Non-pigmented ciliary epithelial cell (primary cell): ENCODE measurements at regions not wholly inside any gene's neighbourhood (a gene's known extent, or its start where the extent isn't known, plus 50 kb on each side); places are given as distances from the start of the nearest gene placed in this dataset.
"Not testable (repeated sequence)": the region's sequence is repeated elsewhere in the genome, so short reads cannot be mapped to it uniquely, and the experiment has no call there.

Experiments
- DNase-seq: peaks from one replicate; pipeline ENCODE4 v3.0.0-alpha.2; 2010; ENCODE audit warnings: low read depth

DNA sequence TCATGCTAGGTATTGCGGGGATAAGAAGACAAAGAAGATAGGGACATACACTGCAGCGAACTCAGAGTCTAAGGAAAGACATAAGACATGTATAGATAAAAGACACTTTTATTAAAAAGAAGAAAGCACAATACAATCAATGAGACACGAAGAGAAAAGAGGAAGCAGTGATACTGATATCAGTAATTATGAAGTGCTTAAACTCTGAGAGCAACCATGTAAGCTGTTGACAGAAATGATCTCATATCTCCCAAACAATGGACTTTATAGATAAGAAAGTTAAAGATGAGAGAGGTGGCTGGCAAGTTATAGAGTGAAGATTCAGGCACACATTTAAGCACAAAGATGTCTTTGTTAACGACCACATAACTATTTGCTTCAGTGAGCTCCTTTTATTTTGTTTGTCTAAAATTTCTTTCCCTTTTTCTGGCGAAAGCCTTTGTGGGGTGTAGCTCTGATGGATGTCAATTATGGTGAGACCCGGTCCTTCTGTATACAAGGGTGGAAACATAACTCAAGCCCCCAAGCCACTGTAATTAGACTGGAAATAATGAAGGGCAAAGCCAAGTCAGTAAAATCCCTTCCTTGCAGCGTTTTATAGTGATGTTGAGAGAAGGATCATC lies 818.0 kb upstream of the SLC10A2 start:
- DNase-seq: no peak

DNA sequence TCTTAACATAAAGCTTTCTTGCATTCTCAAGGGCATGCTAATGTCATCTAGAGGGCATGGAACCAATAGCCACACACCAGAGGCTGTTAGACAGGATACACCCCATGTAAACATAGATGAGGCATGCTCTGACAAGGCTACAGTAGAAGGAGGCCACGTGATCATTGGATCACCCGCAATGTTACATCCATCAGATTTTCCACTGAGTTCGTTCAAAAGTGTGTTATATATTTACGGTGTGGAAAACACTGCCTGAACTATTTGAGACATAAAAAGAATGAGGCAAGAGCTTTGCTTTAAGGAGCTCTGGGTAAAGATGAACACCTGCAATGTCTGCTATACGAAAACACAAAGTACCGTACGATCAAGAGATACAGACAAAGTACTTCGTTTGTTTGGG lies 817.5 kb upstream of the SLC10A2 start:
- no peak for DNase-seq

DNA sequence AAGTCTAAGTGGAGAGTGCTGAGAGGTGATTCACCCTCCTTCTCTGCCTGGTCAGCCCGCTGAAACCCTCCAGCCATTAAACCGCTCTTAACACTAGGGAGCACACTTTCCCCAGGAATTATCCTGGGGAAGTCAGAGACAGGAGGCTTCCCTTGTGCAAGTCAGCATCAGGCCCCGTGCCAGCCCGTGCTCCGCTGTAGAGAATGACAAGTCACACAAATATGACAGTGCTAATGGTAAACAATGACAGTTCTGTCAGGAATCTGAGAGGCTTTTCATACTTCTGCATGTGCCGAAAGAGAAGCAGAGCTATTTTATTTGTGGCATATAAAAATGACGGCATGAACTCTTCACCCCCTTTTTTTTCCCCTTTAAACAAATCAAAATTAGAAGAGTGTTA lies 816.9 kb upstream of the SLC10A2 start:
- peak; percentile 98 for DNase-seq

DNA sequence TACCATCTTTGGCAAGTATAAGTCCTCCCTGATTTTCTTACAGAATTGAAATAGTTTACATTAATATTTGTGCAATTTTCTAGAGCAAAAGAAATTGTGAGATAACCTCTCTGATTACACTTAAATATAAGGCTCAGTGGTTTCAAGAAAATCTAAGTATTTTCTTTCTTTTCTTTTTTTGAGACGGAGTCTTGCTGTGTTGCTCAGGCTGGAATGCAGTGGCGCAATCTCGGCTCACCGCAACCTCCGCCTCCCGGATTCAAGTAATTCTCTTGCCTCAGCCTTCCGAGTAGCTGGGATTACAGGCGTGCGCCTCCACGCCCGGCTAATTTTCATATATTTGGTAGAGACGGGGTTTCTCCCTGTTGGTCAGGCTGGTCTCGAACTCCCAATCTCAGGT lies 813.9 kb upstream of the SLC10A2 start:
- DNase-seq: not testable (repeated sequence)

DNA sequence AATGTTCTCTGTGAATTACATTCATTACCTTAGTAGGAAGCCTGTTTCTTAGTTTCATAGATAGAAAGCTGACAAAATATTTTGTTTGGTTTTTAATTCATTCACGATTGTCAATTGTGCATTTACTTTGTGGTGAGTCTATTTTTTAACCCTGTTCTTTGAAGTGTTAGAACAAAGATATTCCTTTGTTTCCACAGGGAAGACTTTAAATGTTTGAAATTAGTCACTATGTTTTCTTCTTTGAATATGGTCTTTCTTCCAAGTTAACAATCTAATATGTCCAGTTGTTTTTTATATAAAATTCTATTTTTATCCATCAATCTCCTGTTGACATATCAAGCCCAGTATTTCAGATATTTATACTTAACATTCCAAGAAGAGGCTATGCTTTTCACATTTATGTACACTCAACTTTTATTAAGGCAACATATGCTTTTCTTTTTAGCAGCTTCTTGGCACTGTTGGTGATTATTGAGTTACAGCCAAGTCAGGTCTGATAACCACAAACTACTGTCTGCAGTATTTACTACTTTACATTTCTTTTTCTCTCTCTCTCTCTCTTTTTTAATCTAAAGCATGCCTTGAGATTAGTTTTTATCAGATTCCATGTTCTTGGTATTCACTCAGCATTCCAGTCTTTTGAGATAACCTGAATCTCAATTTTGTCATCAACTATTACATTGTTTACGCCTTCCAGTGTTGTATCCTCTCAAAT lies 812.8 kb upstream of the SLC10A2 start:
- DNase-seq: no peak

DNA sequence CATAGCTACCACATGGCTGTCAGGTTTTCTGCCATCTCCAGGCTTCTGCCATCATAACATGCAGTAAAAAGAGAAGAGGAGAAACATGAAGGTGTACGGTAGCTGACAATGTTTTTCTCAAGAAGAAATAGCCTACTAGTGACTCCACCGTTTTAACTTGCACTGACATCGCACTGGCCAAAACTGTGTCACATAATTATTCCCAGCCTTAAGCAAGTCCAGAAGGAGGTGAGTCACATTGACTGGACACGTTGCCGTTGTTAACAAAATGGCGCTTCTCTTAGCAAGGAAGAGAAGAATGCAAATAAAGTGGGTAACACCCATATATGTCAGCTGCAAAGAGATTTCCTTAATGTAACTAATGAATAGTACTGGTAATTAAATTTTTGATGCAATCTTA lies 810.4 kb upstream of the SLC10A2 start:
- no peak for DNase-seq

DNA sequence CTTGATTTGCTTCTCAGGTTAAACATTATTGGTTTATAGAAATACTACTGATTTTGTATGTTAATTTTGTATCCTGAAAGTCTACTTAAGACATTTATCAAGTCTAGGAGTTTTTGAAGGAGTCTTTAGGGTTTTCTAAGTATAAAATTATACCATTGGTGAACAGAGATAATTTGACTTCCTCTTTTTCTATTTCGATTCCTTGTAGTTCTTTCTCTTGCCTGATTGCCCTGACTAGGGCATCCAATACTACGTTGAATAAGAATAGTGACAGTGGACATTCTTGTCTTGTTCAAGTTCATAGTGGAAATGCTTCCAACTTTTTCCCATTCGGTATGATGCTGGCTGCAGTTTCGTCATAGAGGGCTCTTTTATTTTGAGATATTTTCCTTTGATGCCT lies 807.5 kb upstream of the SLC10A2 start:
- DNase-seq: no peak

DNA sequence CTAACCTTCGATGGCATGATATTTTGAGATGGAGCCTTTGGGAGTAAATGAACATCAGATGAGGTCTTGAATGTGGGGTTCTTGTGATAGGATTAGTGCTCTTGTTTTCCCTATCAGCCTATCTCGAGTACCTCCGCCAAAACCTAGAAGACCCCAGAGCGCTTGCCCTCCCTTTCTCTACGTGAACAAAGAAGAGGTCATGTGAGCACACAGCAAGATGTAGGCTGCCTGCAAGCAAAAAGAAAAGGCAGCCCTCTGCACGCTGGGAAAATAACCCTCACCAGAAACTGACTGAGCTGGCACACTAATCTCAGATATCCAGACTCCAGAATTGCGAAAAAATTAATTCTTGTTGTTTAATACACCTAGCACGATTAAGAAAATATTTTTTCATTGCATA lies 799.8 kb upstream of the SLC10A2 start:
- DNase-seq: no peak

DNA sequence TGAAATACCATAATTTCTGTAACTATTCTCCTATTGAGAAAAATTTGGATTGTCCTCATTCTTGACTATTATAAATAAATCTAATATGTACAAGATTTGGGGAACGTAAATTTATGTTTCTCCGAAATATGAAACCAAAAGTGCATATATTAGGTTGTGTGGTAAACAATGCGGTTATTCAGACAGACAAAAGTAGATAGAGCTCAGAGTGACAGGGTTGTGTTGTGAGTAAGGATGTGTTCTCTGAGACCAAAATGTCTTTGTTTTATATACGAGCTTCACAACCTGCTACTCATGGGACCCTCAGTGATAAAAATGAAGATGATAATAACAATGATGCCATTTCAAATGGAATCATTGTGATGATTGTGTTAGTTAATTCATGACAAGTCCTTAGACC lies 796.3 kb upstream of the SLC10A2 start:
- no peak for DNase-seq

DNA sequence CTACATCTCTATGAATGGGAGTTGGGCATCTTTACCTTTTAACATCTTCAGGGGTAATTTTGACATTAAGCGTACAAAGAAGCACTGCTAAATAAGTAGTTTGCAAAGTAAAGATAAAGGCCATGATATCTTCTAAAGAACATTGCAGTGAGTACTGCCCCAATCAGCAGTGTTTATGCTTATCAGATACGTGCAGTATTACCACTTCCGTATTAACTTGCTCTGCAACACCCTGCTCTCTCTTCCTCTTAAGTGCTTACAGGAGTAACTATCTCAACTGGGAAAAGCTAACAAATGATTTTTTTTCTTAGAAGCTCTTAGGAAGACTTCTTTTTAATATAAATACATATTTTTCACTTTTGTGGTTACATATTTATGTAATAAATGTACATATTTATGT lies 793.7 kb upstream of the SLC10A2 start:
- no peak for DNase-seq

DNA sequence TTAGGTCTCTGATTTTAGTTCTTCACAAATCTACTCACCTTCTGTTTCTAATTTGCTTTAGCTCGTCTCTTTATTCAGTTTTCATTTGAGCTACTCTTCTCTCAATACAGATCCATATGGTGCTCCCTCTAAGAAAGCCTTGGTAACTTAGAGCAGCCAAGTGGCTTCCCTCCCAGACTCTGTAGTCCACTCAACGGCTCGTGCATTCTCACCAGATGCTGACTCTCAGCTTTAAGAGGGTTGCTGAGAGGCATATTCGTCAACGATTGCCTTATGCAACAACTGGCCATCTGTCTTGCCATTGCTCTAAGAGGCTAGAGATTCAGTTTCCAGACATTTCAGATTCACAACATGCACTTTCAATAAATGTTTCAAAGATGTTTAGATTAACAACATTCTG lies 785.8 kb upstream of the SLC10A2 start:
- DNase-seq: no peak

DNA sequence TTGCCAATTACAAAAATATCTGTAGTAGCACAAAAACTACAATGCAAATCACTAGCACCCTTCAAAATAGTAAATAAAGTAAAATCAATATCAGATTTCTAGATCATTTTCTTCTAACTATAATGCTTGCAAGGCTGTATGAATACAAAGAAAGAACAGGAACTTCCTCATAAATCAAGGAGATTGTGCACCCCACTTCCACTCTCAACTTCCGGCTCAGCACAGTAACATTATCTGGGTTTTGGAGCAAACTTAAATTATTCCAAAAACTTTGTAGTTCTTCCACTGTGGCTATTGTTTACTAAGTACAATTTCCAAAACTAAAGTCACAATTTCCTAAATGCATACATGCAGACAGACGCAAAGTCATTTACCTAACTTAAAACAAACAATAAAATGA lies 778.3 kb upstream of the SLC10A2 start:
- DNase-seq: no peak

DNA sequence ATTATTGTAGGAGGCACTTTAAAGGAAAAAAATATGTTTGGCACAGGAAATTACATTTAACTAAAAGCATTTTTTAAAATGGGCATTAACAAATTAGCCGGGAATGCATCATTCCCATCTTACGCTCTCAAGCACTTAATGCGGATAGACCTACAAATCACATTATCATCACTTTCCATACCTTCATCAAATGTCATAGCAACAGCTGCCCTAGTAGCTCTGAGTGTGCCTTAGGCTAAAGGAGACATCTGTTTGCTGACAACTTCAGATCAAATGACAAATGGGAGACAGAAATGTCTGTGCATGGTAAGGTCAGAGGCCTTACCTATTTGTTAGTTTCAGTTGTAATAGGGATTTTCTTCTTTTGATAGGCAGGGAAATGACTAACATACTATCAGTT lies 773.2 kb upstream of the SLC10A2 start:
- no peak for DNase-seq

DNA sequence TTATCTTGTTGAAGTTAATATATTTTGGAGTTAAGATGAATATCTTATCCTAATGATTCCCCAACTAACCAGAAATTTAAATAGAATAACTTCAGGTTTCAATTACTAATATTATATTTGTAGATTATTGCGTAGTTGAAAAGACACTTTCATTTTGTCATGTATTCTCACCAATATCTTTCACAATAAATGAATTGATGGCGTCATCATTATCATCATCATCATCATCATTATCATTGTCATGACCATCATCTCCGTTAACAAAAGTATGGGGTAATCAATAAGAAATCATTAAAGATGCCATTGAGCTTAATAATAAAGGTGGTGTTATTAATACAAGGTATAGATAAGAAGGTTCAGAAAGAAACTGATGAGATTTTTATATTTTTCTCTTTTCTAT lies 768.8 kb upstream of the SLC10A2 start:
- no peak for DNase-seq

DNA sequence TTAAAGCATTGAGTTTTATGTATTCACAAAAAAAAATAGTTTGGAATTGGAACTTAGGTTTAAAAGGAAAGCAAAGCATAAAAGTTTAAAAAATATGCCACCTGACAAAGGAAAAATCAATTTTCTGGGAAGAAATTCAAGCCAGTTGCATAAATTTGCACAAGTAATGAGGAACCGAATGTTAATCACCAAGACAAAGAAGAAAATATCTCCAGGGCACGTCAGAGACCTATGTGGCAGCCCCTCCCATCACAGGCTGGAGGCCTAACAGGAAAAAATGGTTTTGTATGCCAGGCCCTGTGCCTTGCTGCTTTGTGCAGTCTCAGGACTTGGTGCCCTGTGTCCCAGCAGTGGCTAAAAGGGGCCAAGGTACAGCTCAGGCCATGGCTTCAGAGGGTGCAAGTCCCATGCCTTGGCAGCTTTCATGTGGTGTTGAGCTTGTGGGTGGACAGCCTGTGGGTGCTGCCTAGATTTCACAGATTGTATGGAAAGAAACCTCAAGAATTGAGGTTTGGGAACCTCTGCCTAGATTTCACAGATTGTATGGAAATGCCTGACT lies 767.2 kb upstream of the SLC10A2 start:
- DNase-seq: no peak

DNA sequence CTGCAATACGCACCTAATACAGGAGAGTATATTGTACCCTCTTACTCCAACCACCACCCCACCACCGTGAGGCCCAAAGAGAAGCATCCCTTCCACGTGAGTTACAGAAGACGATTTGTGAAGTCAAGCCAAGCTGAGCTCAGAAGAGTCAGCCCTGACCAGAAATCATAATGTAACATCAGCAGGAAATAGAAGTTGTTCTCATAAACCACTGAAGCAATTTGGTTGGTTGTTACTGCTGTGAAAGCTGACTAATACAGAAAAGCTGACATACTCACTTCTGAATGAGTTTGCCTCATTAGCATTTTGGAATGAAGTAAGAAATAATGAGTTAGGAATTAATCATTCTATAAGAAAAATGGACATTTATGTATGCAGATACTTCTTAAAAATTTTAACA lies 749.4 kb upstream of the SLC10A2 start:
- DNase-seq: peak; percentile 3

DNA sequence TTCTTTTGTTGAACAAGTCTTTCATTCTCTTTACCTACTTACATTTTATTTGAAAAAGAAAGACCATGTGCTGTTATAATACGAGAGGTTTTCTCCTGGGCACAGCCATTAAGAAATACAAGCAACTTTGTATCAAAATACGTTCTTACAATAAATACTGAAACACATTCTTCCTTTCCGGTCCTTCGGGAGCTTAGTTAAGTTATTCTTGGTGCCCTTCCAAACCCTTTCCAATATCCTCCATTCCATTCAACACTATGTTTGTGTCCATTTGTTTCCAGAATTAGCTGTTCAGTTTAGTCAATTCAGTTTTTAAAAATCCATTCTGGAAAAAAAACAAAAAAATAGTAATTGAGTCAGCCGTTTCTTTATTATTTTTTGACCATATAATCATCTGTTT lies 746.8 kb upstream of the SLC10A2 start:
- no peak for DNase-seq

DNA sequence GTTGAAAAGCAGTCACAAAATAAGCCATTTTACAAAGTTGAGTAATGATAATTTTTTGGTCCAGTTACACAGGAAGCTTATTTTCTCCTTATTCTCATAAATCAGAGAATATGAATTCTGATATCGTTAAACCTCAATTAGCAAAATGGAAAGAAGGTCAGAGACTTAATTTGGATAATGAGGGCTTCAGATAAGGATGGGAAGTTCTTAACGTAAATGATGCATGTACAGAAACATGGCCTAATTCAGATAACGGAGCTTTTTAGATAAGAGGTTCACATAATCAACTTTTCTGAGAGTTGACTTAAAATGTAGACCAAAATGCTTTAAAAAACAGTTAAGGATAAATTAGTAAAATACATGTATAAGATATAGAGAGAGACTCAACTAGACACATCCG lies 746.3 kb upstream of the SLC10A2 start:
- DNase-seq: no peak

DNA sequence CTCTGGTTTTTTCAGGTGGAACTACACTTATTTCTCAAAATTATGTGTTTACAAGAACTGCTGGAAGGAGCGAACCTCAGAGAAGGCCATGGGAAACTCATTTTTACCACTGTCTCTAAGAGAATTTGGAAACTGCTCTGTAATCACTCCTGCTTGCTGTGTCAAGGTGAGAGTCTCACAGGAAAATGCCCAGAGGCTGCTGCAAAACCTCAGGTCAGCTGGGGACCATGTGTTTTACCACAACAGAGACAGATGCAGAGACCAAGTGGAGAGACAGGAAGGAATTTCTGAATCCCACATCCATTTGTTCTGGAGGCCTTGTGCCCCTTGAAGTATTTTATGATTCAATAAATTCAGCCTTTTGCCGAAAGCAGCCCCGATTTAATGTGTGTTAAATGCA lies 743.8 kb upstream of the SLC10A2 start:
- no peak for DNase-seq

DNA sequence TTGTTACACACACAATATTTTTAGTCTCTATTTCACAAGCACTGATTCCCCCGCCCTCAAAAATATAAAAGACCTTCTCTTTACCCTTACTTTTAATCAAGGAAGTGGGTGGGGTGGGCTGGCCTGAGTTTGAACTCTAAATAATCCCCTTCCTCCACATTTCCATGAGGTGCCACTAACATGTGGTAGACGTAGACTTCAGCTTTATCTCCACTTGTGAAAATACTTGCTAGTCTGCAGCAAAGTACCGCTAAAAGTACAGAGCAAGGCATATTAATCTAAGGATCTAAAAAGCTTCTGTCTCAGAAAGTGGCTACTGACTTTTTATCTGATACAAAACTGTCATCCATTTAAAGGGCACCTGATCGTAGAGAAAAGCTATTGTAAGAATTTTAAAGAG lies 739.6 kb upstream of the SLC10A2 start:
- DNase-seq: no peak

DNA sequence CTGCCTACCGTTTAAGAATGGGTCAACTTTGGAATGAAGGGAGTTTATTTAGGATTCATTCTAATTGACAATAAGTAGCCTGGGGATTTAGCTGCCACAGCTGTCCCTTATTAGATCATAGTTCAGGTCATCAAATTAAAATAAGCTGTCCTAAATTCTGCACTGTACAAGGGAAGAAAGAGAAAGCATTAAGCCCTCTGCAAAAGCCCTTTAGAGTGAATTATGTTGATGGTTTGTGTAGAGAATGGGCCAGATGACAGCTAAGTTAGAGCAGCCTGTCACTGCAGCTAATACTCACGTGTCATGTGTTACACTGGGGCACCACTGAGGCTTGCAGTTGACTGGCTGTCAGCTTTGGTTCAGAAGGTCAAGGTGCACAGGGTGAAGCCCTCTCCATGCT lies 737.1 kb upstream of the SLC10A2 start:
- DNase-seq: no peak

DNA sequence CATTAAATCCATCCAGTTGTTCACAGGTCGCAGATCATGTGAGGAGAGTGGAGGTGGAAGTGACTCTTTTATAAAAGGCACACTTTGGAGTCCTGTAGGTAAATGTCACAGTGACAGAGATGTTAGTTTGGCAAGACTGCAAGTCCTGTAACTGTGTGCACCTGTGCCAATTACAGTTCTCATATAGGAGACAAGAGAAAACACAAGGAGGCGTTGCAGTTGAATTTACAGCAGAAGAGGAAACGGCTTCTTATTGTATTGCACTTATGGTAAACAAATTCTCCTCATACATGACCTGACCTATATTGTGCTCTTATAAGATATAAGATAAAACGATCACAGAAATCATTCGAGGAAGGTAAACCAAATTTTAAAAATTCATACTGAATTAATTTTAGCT lies 732.8 kb upstream of the SLC10A2 start:
- DNase-seq: no peak

DNA sequence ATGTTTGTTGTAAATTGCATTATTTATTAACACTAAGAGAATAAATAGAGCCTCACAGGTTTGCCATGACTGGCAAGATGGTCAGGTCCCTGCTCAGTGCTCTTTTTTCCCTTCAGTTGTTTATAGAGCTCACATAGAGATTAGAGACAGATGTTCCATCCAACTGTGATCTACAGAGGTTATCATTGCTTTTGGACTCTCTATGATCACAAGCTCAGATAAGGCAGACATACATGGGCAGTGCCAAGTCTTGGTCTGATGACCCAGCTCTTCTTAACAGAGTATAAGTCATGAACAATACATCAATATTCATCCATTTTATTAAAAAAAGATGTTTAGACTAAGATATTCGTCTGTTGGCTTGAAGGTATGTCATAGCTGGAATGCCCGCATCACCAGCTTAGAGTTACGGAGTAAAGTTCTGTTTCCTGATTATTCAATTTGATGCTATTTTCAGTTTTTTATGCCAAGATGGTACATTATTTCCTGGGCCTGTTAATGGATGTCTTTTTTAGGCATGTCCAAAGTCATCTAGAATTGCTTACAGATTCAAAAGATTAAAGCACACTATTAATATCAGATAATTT lies 729.8 kb upstream of the SLC10A2 start:
- DNase-seq: no peak

DNA sequence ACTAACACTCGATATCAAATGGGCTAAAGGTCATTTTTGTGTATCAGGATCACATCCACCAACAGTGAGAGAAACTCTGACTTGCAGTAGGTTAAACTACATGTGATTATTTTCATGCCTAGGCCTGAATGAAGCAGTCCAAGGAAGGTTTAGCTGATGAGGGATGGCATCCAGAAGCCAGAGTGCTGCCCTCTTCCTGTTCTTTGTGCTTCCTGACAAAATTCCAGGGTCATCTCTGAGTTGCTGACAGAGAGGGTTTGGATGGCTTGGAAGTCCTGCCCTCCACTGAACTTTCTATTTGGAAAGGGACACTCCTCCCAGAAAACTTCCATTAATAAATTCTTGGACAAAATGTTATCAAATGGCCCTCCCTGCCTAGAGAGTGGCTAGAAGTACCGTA lies 728.3 kb upstream of the SLC10A2 start:
- DNase-seq: no peak
